HFF-Myc (cell line): ENCODE measurements at regions not wholly inside any gene's neighbourhood (a gene's known extent, or its start where the extent isn't known, plus 50 kb on each side); places are given as distances from the start of the nearest gene placed in this dataset.
"Not testable (repeated sequence)": the region's sequence is repeated elsewhere in the genome, so short reads cannot be mapped to it uniquely, and the experiment has no call there.

ENCODE experiments used
- DNase-seq: peaks from one replicate; pipeline ENCODE4 v3.0.0-alpha.2; 2011; ENCODE audit warnings: low read depth; ENCODE audit errors: extremely low read depth
- H3K4me3 ChIP-seq: replicated peaks from 2 replicates; pipeline ENCODE4 v1.5.1; 2011; ENCODE audit warnings: low read depth, mild to moderate bottlenecking, control low read depth, low read length
- CTCF ChIP-seq: IDR thresholded peaks from 2 replicates; pipeline ENCODE4 v1.5.1; 2012; ENCODE audit warnings: mild to moderate bottlenecking, low read depth, low read length, control low read depth; ENCODE audit errors: missing control alignments

- TF ChIP-seq CTCF: no peak
- DNase-seq: no peak
- no peak overlapping the region for H3K4me3 ChIP-seq
Observed at GRCh38 chr3:86413645-86414044, 577.3 kb downstream of the VGLL3 start.

- TF ChIP-seq CTCF: no peak
- no peak overlapping the region for H3K4me3 ChIP-seq
Observed at GRCh38 chr3:86410587-86410986, 580.4 kb downstream of the VGLL3 start.

GRCh38 chr3:86389759-86390158 lies 601.2 kb downstream of the VGLL3 start:
- H3K4me3 ChIP-seq, DNase-seq: not testable (repeated sequence)

More at GRCh38 chr3:86410587-86410986, 580.4 kb downstream of the VGLL3 start:
- no peak for DNase-seq

- H3K4me3 ChIP-seq: no peak overlapping the region
- no peak for DNase-seq
- no peak for TF ChIP-seq CTCF
Observed at GRCh38 chr3:86388820-86389219, 602.1 kb downstream of the VGLL3 start.

- no peak for DNase-seq
- H3K4me3 ChIP-seq: no peak overlapping the region
- no peak for TF ChIP-seq CTCF
Observed at GRCh38 chr3:86382556-86382955, 608.4 kb downstream of the VGLL3 start.

- TF ChIP-seq CTCF: no peak
- DNase-seq: no peak
- no peak overlapping the region for H3K4me3 ChIP-seq
Observed at GRCh38 chr3:86381247-86381646, 609.7 kb downstream of the VGLL3 start.

- no peak overlapping the region for H3K4me3 ChIP-seq
- DNase-seq: no peak
- TF ChIP-seq CTCF: no peak
Observed at GRCh38 chr3:86379280-86379679, 611.7 kb downstream of the VGLL3 start.
